ENCODE measurements at regions not wholly inside any gene's neighbourhood (a gene's known extent, or its start where the extent isn't known, plus 50 kb on each side); places are given as distances from the start of the nearest gene placed in this dataset.

GRCh38 chr12:126233625-126234024, 1168.4 kb downstream of the AACS start:
- no peak for TF ChIP-seq CTCF (IDR thresholded peaks at IDR 0.05)
- TF ChIP-seq EZH2 (IDR thresholded peaks at IDR 0.05): no peak
- no peak for TF ChIP-seq EZH2phosphoT487 (IDR thresholded peaks at IDR 0.05)
